ENCODE measurements at regions not wholly inside any gene's neighbourhood (a gene's known extent, or its start where the extent isn't known, plus 50 kb on each side); places are given as distances from the start of the nearest gene placed in this dataset.

DNA sequence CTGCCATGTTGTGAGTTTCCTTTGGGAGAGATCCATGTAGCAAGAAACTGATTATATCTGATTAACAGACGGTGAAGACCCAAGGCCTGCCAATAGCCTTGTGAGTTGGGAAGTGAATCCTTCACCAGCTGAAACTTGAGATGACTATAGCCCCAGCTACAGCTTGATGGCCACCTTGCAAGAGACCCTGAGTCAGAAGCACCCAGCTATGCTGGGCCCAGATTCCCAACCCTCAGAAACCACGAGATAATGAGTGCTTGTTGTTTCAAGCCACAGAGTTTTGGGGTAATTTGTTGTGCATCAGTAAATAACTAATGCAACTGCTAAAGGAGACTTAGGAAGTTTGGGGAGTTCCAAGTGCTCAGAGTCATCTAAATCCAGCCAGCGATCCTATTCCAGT, 80.3 kb downstream of the AVPR1A start:
- ChIA-PET POLR2A (no interaction called here), CTCF (interaction anchor here (0.6 to 5.4 kb wide), 7 partner anchors 23 to 490 kb away, joined by 3 to 68 read pairs (median 11); partner anchors contain the start of gene PPM1H)
- Mint-ChIP-seq H3K4me3 (ENCODE audit: unreplicated experiment) (no peak overlapping the region), H3K4me1 (ENCODE audit: insufficient read depth, unreplicated experiment) (no peaks in the 10 kb centered on the region), H3K27me3 (ENCODE audit: insufficient read depth, unreplicated experiment) (no peaks in the 10 kb centered on the region), H3K9me3 (ENCODE audit: unreplicated experiment) (no peaks in the 10 kb centered on the region), H3K36me3 (ENCODE audit: insufficient read depth, unreplicated experiment) (no peaks in the 10 kb centered on the region), H3K27ac (ENCODE audit: low read depth, unreplicated experiment) (no peak overlapping the region)
- no TSS peak for BruUV-seq (replicated peaks)
- intact Hi-C loops (cut with micrococcal nuclease): no loop called here
- DNase-seq (ENCODE audit: unreplicated experiment): no peak
- TF ChIP-seq, protein P1, sequence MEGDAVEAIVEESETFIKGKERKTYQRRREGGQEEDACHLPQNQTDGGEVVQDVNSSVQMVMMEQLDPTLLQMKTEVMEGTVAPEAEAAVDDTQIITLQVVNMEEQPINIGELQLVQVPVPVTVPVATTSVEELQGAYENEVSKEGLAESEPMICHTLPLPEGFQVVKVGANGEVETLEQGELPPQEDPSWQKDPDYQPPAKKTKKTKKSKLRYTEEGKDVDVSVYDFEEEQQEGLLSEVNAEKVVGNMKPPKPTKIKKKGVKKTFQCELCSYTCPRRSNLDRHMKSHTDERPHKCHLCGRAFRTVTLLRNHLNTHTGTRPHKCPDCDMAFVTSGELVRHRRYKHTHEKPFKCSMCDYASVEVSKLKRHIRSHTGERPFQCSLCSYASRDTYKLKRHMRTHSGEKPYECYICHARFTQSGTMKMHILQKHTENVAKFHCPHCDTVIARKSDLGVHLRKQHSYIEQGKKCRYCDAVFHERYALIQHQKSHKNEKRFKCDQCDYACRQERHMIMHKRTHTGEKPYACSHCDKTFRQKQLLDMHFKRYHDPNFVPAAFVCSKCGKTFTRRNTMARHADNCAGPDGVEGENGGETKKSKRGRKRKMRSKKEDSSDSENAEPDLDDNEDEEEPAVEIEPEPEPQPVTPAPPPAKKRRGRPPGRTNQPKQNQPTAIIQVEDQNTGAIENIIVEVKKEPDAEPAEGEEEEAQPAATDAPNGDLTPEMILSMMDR (IDR thresholded peaks at IDR 0.05; ENCODE audit: unreplicated experiment): no peak

DNA sequence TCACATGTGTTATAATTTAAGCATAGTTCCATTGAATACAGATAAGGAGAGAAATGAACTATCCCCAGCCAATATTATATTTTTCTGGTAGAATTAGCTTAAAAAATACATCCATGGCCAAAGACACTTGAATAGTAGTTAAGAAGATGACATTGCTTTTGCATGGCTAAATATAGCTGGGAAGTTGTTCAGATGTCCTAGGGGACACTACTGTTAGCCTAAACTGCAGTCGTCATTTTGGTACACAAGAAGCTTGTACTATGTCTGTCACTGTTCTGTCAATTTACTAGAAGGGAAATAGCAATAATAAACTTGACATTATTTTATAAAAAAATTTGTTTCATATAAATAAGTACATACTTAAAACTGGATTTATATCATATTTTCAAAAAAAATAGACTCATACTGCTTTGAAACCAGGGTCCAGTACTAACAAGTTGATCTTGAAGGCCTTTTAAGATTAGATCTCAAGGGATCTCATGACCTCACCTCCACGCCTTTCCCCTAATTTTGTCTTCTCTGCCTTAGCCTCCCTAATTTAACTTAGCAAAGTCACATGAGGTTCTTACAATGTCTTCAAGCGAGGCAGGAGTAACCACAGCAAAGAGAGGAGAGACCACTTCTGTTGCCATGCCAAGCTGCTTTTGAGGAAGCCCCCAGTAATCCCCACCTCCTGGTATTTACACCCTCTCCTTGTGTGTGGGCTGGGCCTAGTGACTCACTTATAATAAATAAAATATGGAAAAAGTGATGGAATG, 81.0 kb downstream of the AVPR1A start:
- H3K9me3 Mint-ChIP-seq (ENCODE audit: unreplicated experiment): no peaks in the 10 kb centered on the region
- H3K27ac Mint-ChIP-seq (ENCODE audit: low read depth, unreplicated experiment): no peak overlapping the region
- CTCF ChIA-PET: interaction anchor here (0.6 to 5.4 kb wide), 28 partner anchors 10 to 654 kb away, joined by 3 to 68 read pairs (median 4); partner anchors contain the start of gene PPM1H
- POLR2A ChIA-PET: interaction anchor here (1.2 kb wide), 1 partner anchor 135 kb away, joined by 3 read pairs; the partner anchor contains the start of gene PPM1H
- H3K27me3 Mint-ChIP-seq (ENCODE audit: insufficient read depth, unreplicated experiment): no peaks in the 10 kb centered on the region
- H3K36me3 Mint-ChIP-seq (ENCODE audit: insufficient read depth, unreplicated experiment): no peaks in the 10 kb centered on the region
- BruUV-seq (replicated peaks): no TSS peak
- DNase-seq (ENCODE audit: unreplicated experiment): no peak
- TF ChIP-seq, protein P1 (IDR thresholded peaks at IDR 0.05; ENCODE audit: unreplicated experiment): no peak
- no peaks in the 10 kb centered on the region for H3K4me1 Mint-ChIP-seq (ENCODE audit: insufficient read depth, unreplicated experiment)
- no peak overlapping the region for H3K4me3 Mint-ChIP-seq (ENCODE audit: unreplicated experiment)
- intact Hi-C loops (cut with micrococcal nuclease): loop anchor here (1.0 to 10.0 kb wide), 6 partner anchors 135 to 631 kb away; partner anchors contain the start of gene PPM1H

DNA sequence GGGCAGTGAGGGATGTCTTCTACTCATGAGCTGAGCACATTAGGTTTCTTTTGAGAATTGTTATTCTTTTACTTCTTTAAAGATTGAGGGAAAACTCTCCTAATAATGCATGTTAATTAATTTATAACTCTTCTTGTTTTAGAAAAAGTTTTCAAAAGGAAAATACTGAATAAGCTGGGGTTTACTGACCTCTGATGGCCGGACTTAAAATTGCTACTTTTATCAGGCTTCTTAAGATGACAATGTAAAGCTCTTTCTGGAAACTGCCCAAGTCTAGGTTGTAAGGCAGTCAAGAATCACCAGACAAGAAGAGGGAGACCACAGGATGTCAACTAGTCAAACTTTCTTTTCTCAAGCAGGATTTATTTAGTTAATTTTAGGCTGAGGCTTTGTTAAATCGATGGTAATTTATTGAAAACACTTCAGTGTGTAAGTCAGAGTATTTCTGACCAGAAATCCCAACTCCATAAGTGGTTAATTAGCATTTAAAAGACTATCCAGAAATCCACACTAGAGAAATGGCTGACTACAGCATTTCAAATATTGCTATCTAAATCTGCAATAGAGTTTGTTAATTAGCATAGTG, 82.1 kb downstream of the AVPR1A start:
- Mint-ChIP-seq H3K4me3 (ENCODE audit: unreplicated experiment) (no peak overlapping the region), H3K27me3 (ENCODE audit: insufficient read depth, unreplicated experiment) (no peaks in the 10 kb centered on the region), H3K27ac (ENCODE audit: low read depth, unreplicated experiment) (no peak overlapping the region), H3K36me3 (ENCODE audit: insufficient read depth, unreplicated experiment) (no peaks in the 10 kb centered on the region), H3K9me3 (ENCODE audit: unreplicated experiment) (no peaks in the 10 kb centered on the region), H3K4me1 (ENCODE audit: insufficient read depth, unreplicated experiment) (no peaks in the 10 kb centered on the region)
- ChIA-PET CTCF (interaction anchor here (0.6 to 5.4 kb wide), 42 partner anchors 12 to 1091 kb away, joined by 3 to 68 read pairs (median 4); partner anchors contain the start of gene PPM1H), POLR2A (interaction anchor here (0.5 to 1.2 kb wide), 6 partner anchors 91 to 472 kb away, joined by 3 to 5 read pairs (median 3); partner anchors contain the start of gene PPM1H)
- DNase-seq (ENCODE audit: unreplicated experiment): peak; percentile 72
- TF ChIP-seq, protein P1 (IDR thresholded peaks at IDR 0.05; ENCODE audit: unreplicated experiment): peak; percentile 55
- intact Hi-C loops (cut with micrococcal nuclease): loop anchor here (1.0 to 10.0 kb wide), 6 partner anchors 134 to 630 kb away; partner anchors contain the start of gene PPM1H
- no TSS peak for BruUV-seq (replicated peaks)

DNA sequence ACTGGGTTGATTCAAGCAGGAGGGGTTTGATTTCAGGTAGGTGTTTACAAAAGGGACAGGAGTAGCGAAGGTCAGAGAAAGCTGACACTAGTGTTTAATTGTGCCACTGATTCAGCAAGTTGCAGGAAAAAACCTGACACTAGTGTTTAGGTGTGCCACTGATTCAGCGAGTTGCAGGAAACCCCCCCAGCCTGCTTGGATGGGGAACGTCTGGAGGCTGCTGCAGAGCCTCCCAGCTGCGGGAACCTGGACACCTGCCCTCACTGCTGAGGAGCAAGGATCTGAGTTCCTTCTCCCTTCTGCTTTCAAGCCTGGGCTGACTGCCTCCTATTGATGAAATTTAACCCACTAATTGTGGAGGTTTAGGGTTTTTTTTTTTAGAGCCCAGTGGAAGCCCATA, 84.2 kb downstream of the AVPR1A start:
- Mint-ChIP-seq H3K4me3 (ENCODE audit: unreplicated experiment) (no peak overlapping the region), H3K27ac (ENCODE audit: low read depth, unreplicated experiment) (no peak overlapping the region), H3K36me3 (ENCODE audit: insufficient read depth, unreplicated experiment) (no peaks in the 10 kb centered on the region), H3K4me1 (ENCODE audit: insufficient read depth, unreplicated experiment) (no peaks in the 10 kb centered on the region), H3K9me3 (ENCODE audit: unreplicated experiment) (no peaks in the 10 kb centered on the region), H3K27me3 (ENCODE audit: insufficient read depth, unreplicated experiment) (no peaks in the 10 kb centered on the region)
- no peak for DNase-seq (ENCODE audit: unreplicated experiment)
- TF ChIP-seq, protein P1 (IDR thresholded peaks at IDR 0.05; ENCODE audit: unreplicated experiment): no peak
- ChIA-PET CTCF (interaction anchor here (0.6 to 4.3 kb wide), 3 partner anchors 253 to 807 kb away, joined by 3 to 68 read pairs (median 3); partner anchors contain the start of gene USP15), POLR2A (no interaction called here)
- no TSS peak for BruUV-seq (replicated peaks)
- intact Hi-C loops (cut with micrococcal nuclease): loop anchor here (10.0 kb wide), 2 partner anchors 132 to 462 kb away; partner anchors contain the start of gene PPM1H
